ENCODE measurements at regions not wholly inside any gene's neighbourhood (a gene's known extent, or its start where the extent isn't known, plus 50 kb on each side); places are given as distances from the start of the nearest gene placed in this dataset.

- in situ Hi-C loops (cut with MboI; ENCODE audit: low sequenced_read_pairs): no loop called here
These were observed 331.1 kb downstream of the MLLT3 start for GRCh38 chr9:20291201-20291600.

DNA sequence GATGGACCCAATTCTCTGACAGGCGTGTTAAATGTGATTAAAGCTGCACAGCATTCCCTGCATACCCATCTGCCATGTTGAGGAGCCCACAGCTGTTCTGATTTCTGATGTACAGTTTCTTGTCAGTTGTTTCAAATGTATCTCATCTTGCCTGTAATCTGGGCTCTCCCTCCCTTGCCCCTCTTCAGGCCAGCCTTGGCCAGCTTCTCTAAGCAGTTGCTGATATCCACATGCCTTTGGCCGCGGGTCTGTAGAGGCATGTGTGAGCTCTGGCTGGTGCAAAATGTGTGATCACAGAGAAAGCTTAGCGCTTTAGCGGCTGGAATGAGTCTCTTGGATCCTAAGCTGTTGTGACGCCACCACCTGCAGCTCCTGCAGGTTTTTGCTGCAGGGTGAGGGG lies 332.0 kb downstream of the MLLT3 start:
- in situ Hi-C loops (cut with MboI; ENCODE audit: low sequenced_read_pairs): no loop called here

GRCh38 chr9:20289423-20290010 lies 332.8 kb downstream of the MLLT3 start:
- in situ Hi-C loops (cut with MboI; ENCODE audit: low sequenced_read_pairs): no loop called here

GRCh38 chr9:20286969-20287368 lies 335.3 kb downstream of the MLLT3 start:
- in situ Hi-C loops (cut with MboI; ENCODE audit: low sequenced_read_pairs): no loop called here

DNA sequence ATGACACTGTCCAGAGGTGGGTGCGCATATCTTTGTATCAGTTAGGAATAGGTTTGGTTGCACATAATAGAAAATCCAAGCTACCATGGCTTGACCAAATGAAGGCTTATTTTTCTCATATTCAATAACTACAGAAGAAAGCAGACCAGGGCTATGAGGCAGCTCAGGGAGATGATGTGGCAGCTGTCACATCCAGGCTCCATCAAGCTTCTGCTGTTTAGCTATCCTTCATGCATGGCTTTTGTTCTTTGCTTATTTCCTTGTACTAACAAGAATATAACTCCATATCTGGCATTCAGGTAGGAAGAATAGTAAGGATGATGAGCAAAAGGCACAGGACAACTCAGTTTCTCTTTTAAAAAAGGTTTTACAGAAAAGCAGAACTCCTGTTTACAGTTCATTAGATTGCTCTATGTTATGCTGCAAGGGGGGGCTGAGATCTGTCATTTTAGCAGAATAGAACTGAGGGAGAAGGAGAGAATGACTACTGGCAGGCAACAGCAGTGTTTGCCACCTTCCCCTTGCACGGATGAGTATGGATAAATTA lies 336.1 kb downstream of the MLLT3 start:
- in situ Hi-C loops (cut with MboI; ENCODE audit: low sequenced_read_pairs): no loop called here

GRCh38 chr9:20284601-20285289 lies 337.6 kb downstream of the MLLT3 start:
- in situ Hi-C loops (cut with MboI; ENCODE audit: low sequenced_read_pairs): no loop called here

- in situ Hi-C loops (cut with MboI; ENCODE audit: low sequenced_read_pairs): no loop called here
These were observed 342.0 kb downstream of the MLLT3 start for GRCh38 chr9:20280330-20280729.

DNA sequence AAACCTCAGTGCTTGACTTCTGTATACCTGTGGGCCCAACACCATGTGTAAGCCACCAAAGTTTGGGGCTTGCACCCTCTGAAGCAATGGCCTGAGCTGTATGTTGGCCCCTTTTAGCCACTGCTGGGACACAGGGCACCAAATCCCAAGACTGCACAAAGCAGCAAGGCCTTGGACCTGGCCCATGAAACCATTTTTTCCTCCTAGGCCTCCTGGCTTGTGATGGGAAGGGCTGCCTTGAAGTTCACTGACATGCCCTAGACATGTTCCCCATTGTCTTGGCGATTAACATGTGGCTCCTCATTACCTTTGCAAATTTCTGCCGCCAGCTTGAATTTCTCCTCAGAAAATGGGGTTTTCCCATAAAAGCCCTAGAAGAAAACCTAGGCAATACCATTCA lies 345.5 kb downstream of the MLLT3 start:
- in situ Hi-C loops (cut with MboI; ENCODE audit: low sequenced_read_pairs): no loop called here

GRCh38 chr9:20271723-20272122 lies 350.6 kb downstream of the MLLT3 start:
- in situ Hi-C loops (cut with MboI; ENCODE audit: low sequenced_read_pairs): no loop called here

GRCh38 chr9:20271096-20271495 lies 351.2 kb downstream of the MLLT3 start:
- in situ Hi-C loops (cut with MboI; ENCODE audit: low sequenced_read_pairs): no loop called here

- in situ Hi-C loops (cut with MboI; ENCODE audit: low sequenced_read_pairs): no loop called here
These were observed 352.1 kb downstream of the MLLT3 start for GRCh38 chr9:20270161-20270560.

GRCh38 chr9:20269620-20270019 lies 352.7 kb downstream of the MLLT3 start:
- in situ Hi-C loops (cut with MboI; ENCODE audit: low sequenced_read_pairs): no loop called here

GRCh38 chr9:20264896-20265295 lies 357.4 kb downstream of the MLLT3 start:
- in situ Hi-C loops (cut with MboI; ENCODE audit: low sequenced_read_pairs): no loop called here

GRCh38 chr9:20262611-20263010 lies 359.7 kb downstream of the MLLT3 start:
- in situ Hi-C loops (cut with MboI; ENCODE audit: low sequenced_read_pairs): no loop called here

DNA sequence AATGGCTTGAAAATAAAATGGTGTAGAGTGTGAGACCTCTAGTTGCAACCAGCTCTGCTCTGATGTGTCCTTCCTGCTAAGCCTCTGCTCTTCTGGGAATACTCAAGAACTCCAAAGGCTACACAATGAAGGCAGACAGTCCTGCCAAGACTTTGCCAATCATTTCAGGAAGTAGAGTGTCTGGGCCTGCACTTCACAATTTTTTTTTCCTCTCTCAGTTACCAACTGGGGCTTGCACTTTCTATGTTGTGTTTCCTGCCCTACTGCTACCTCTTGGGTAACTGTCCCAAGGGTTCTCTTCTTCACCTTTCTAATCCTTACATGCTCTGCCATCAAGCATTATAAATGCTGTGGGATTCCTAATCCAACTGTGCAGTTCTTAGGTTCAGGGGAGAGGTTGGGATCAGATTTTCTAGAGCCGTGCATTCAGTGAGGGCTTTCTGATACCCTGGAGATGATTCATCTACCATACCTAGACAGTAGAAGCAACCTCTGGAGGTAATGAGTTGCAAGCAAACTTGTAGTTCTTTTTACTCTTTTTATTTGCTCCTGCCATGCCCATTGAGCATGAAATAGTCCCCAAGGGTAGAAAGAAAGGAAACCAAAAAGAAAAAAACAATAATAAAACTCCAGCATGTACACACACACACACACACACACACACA lies 365.9 kb downstream of the MLLT3 start:
- in situ Hi-C loops (cut with MboI; ENCODE audit: low sequenced_read_pairs): no loop called here

- in situ Hi-C loops (cut with MboI; ENCODE audit: low sequenced_read_pairs): no loop called here
These were observed 367.2 kb downstream of the MLLT3 start for GRCh38 chr9:20255052-20255451.

GRCh38 chr9:20253635-20254034 lies 368.7 kb downstream of the MLLT3 start:
- in situ Hi-C loops (cut with MboI; ENCODE audit: low sequenced_read_pairs): no loop called here

DNA sequence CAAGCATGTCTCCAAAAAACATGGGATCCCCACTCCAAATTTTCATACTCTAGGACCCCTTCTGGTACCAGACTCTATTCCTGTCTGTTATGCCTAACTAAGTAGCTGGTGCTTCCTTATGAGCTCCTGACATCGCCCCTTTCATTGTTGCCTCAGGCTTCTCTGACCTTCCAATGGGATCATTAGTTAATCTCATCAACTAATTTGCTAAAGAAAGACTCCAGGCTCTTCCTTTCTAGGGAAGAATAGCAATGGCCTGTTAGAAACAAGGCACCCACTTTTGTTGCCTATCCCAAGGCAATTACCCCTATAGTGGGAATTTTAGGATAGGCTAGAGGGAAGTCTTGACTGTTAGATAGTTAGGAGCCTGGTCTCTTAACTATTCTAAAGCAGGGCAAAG lies 369.5 kb downstream of the MLLT3 start:
- in situ Hi-C loops (cut with MboI; ENCODE audit: low sequenced_read_pairs): no loop called here

GRCh38 chr9:20250791-20251190 lies 371.5 kb downstream of the MLLT3 start:
- in situ Hi-C loops (cut with MboI; ENCODE audit: low sequenced_read_pairs): no loop called here

- in situ Hi-C loops (cut with MboI; ENCODE audit: low sequenced_read_pairs): no loop called here
These were observed 378.0 kb downstream of the MLLT3 start for GRCh38 chr9:20244271-20244670.

GRCh38 chr9:20243841-20244240 lies 378.5 kb downstream of the MLLT3 start:
- in situ Hi-C loops (cut with MboI; ENCODE audit: low sequenced_read_pairs): no loop called here
